HepG2 (cell line): ENCODE measurements at regions not wholly inside any gene's neighbourhood (a gene's known extent, or its start where the extent isn't known, plus 50 kb on each side); places are given as distances from the start of the nearest gene placed in this dataset.

ENCODE experiments used
- CC2D1A ChIP-seq: sonication (generic); formaldehyde crosslinking; IDR thresholded peaks from 2 replicates; pipeline ENCODE4 v1.8.1; 2023; ENCODE audit warnings: mild to moderate bottlenecking, missing genetic modification reagents
- ELF1 ChIP-seq: sonication (generic); formaldehyde crosslinking; IDR thresholded peaks from 2 replicates; pipeline ENCODE4 v1.4.0; 2020; ENCODE audit warnings: missing genetic modification reagents
- HDAC2 ChIP-seq: sonication (generic); formaldehyde crosslinking; IDR thresholded peaks from 2 replicates; pipeline ENCODE4 v1.4.0; 2020; ENCODE audit warnings: missing genetic modification reagents
- HNRNPLL ChIP-seq: fragments of 200-400 bp; formaldehyde crosslinking; IDR thresholded peaks from 2 replicates; pipeline ENCODE4 v1.6.1; 2017; ENCODE audit warnings: mild to moderate bottlenecking, low read depth, low read length; ENCODE audit not compliant: poor library complexity, severe bottlenecking
- NCOA5 ChIP-seq: sonication (generic); formaldehyde crosslinking; IDR thresholded peaks from 2 replicates; pipeline ENCODE4 v1.4.0; 2020; ENCODE audit warnings: missing genetic modification reagents
- SYNCRIP ChIP-seq: fragments of 200-400 bp; formaldehyde crosslinking; IDR thresholded peaks from 2 replicates; pipeline ENCODE4 v1.6.1; 2018; ENCODE audit warnings: mild to moderate bottlenecking, low read depth, low read length; ENCODE audit not compliant: insufficient read depth
- ZMYM4 ChIP-seq: sonication (generic); formaldehyde crosslinking; IDR thresholded peaks from 2 replicates; pipeline ENCODE4 v1.8.1; 2023; ENCODE audit warnings: mild to moderate bottlenecking, missing genetic modification reagents
- TF ChIP-seq, protein P1 (sequence below): sonication (generic); formaldehyde crosslinking; IDR thresholded peaks from 2 replicates; pipeline ENCODE4 v1.5.0; 2020; ENCODE audit warnings: mild to moderate bottlenecking, missing genetic modification reagents, moderate library complexity
- TF ChIP-seq, protein P2 (sequence below): sonication (generic); formaldehyde crosslinking; IDR thresholded peaks from 2 replicates; pipeline ENCODE4 v1.9.0; 2021; ENCODE audit warnings: missing genetic modification reagents, borderline replicate concordance

DNA sequence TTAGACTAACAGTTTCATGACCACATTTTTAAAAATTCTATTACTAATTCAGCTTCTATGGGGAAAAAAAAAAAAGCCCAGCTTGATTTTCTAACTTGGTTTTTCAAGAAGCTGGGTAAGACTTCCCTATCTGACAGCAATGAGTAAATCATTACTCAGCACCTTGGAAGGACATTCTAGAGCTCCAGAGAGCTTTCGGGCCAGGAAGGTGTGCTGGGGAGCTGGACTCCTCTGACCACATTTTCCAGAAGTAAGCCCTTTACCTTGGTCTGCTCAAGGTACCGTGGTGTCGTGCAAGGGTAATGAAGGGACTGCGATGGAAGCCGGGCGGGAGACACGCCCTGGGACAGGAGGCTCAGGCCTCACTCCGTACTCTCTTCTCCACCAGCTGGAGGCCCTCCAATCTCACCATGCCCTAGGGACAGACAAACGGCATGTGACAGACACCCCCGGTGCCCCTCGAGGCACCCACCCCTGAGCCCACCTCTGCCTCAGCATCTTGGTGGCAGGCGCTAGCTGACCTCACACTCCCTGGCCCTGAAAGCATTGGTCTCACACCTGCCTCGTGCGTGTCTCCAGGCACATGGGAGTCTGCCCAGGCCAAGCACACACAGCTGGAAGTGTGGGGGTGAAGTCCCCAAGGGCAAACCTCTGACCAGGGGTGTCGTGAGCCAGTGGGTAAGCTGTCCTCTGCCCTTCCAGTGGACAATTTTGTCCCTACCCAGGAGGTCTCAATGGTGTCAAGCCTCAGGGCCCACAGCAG lies 152.1 kb downstream of the OAT start:
- TF ChIP-seq CC2D1A (no peak), NCOA5 (no peak), HNRNPLL (no peak), ZMYM4 (CRISPR knock-in tag) (no peak), HDAC2 (CRISPR knock-in tag) (no peak), ELF1 (CRISPR knock-in tag) (no peak), SYNCRIP (no peak)
- TF ChIP-seq, protein P1, sequence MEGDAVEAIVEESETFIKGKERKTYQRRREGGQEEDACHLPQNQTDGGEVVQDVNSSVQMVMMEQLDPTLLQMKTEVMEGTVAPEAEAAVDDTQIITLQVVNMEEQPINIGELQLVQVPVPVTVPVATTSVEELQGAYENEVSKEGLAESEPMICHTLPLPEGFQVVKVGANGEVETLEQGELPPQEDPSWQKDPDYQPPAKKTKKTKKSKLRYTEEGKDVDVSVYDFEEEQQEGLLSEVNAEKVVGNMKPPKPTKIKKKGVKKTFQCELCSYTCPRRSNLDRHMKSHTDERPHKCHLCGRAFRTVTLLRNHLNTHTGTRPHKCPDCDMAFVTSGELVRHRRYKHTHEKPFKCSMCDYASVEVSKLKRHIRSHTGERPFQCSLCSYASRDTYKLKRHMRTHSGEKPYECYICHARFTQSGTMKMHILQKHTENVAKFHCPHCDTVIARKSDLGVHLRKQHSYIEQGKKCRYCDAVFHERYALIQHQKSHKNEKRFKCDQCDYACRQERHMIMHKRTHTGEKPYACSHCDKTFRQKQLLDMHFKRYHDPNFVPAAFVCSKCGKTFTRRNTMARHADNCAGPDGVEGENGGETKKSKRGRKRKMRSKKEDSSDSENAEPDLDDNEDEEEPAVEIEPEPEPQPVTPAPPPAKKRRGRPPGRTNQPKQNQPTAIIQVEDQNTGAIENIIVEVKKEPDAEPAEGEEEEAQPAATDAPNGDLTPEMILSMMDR = no peak
- TF ChIP-seq, protein P2, sequence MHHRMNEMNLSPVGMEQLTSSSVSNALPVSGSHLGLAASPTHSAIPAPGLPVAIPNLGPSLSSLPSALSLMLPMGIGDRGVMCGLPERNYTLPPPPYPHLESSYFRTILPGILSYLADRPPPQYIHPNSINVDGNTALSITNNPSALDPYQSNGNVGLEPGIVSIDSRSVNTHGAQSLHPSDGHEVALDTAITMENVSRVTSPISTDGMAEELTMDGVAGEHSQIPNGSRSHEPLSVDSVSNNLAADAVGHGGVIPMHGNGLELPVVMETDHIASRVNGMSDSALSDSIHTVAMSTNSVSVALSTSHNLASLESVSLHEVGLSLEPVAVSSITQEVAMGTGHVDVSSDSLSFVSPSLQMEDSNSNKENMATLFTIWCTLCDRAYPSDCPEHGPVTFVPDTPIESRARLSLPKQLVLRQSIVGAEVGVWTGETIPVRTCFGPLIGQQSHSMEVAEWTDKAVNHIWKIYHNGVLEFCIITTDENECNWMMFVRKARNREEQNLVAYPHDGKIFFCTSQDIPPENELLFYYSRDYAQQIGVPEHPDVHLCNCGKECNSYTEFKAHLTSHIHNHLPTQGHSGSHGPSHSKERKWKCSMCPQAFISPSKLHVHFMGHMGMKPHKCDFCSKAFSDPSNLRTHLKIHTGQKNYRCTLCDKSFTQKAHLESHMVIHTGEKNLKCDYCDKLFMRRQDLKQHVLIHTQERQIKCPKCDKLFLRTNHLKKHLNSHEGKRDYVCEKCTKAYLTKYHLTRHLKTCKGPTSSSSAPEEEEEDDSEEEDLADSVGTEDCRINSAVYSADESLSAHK (CRISPR knock-in tag) = no peak
